Endodermal cell (in vitro differentiated cells): ENCODE measurements at regions not wholly inside any gene's neighbourhood (a gene's known extent, or its start where the extent isn't known, plus 50 kb on each side); places are given as distances from the start of the nearest gene placed in this dataset.

ENCODE experiments used
- DNase-seq: peaks from one replicate; pipeline ENCODE4 v3.0.0-alpha.2; 2017
- H3K27ac ChIP-seq: 2 replicates; pipeline ENCODE4 v1.5.1; 2013; ENCODE audit warnings: mild to moderate bottlenecking, low read depth, low read length, moderate library complexity
- H3K27me3 ChIP-seq: 2 replicates; pipeline ENCODE4 v1.6.1; 2013; ENCODE audit warnings: mild to moderate bottlenecking, low read length, moderate library complexity; ENCODE audit not compliant: insufficient read depth, control insufficient read depth, poor library complexity, severe bottlenecking
- H3K36me3 ChIP-seq: 2 replicates; pipeline ENCODE4 v1.7.0; 2013; ENCODE audit warnings: mild to moderate bottlenecking, low read length, moderate library complexity; ENCODE audit not compliant: control insufficient read depth, insufficient read depth
- H3K4me1 ChIP-seq: one replicate; pipeline ENCODE4 v1.7.0; 2013; ENCODE audit warnings: low read length; ENCODE audit not compliant: control insufficient read depth, insufficient read depth
- H3K4me3 ChIP-seq: 2 replicates; pipeline ENCODE4 v1.5.1; 2013; ENCODE audit warnings: mild to moderate bottlenecking, low read length, moderate library complexity
- H3K9ac ChIP-seq: 2 replicates; pipeline ENCODE4 v1.6.1; 2013; ENCODE audit warnings: mild to moderate bottlenecking, low read length, moderate library complexity; ENCODE audit not compliant: poor library complexity, severe bottlenecking; ENCODE audit errors: extremely low read depth
- H3K9me3 ChIP-seq: 2 replicates; pipeline ENCODE4 v1.6.1; 2013; ENCODE audit warnings: mild to moderate bottlenecking, low read length, moderate library complexity; ENCODE audit not compliant: control insufficient read depth
- H3K27ac Mint-ChIP-seq: 2 replicates; pipeline ENCODE4 v1.8.0; 2020; ENCODE audit warnings: mixed read lengths
- H3K27me3 Mint-ChIP-seq: 2 replicates; pipeline ENCODE4 v1.8.0; 2021; ENCODE audit warnings: mild to moderate bottlenecking, mixed read lengths; ENCODE audit not compliant: insufficient read depth
- H3K36me3 Mint-ChIP-seq: 2 replicates; pipeline ENCODE4 v1.8.0; 2020; ENCODE audit warnings: low read depth, mixed read lengths
- H3K4me1 Mint-ChIP-seq: 2 replicates; pipeline ENCODE4 v1.8.0; 2020; ENCODE audit warnings: mixed read lengths
- H3K4me3 Mint-ChIP-seq: 2 replicates; pipeline ENCODE4 v1.8.0; 2020; ENCODE audit warnings: mild to moderate bottlenecking, moderate library complexity, mixed read lengths
- H3K9me3 Mint-ChIP-seq: 2 replicates; pipeline ENCODE4 v1.8.0; 2020; ENCODE audit warnings: mild to moderate bottlenecking, mixed read lengths
- WGBS, 2 experiments: methylation state at CpG; one replicate each; pipeline versions ENCODE4 v1.1.5 to v1.1.7; 2013; ENCODE audit warnings: missing lambda C conversion rate in 2 of 2, mixed read lengths in 1 of 2; ENCODE audit not compliant: insufficient coverage in 1 of 2, insufficient read length in 1 of 2; 5-methylcytosine and 5-hydroxymethylcytosine counted together
- TF ChIP-seq, protein P1 (sequence below): fragments of 200-600 bp; sonication (generic); conservative IDR thresholded peaks from 2 replicates; pipeline ENCODE4 v1.5.0; 2021; ENCODE audit warnings: antibody characterized with exemption, mild to moderate bottlenecking

DNA sequence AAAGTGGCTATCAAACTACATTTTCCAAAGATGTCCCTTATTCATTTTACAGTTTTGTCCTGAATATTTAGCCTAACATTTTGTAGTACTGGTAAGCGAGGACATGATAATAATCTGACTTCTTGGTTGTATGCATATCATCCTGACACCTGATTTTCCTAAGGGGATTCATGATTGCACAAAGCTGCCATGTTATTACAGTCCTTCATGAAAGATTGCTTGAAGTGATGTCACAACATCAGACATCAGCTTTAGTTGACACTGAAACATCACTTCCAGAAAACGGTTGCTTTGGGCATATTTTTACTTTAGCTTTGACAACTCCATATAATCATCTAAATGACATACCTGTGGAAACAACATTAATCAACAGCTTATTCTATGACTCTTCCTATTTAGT is 188.7 kb upstream of the PABPC4L start:
- Mint-ChIP-seq H3K9me3 (no peaks in the 10 kb centered on the region), H3K27ac (no peak overlapping the region), H3K4me3 (no peak overlapping the region), H3K27me3 (no peaks in the 10 kb centered on the region), H3K36me3 (no peaks in the 10 kb centered on the region), H3K4me1 (peaks cover 10% of the 10 kb centered on the region)
- Histone ChIP-seq H3K9me3 (no peaks in the 10 kb centered on the region), H3K4me1 (no peaks in the 10 kb centered on the region), H3K9ac (no peak overlapping the region), H3K4me3 (no peak overlapping the region), H3K27ac (no peak overlapping the region), H3K36me3 (no peaks in the 10 kb centered on the region), H3K27me3 (no peaks in the 10 kb centered on the region)
- DNase-seq = no peak
- WGBS, 2 experiments = 83 to 100% methylated on average over 2 of the region's 2 CpGs
- TF ChIP-seq, protein P1, sequence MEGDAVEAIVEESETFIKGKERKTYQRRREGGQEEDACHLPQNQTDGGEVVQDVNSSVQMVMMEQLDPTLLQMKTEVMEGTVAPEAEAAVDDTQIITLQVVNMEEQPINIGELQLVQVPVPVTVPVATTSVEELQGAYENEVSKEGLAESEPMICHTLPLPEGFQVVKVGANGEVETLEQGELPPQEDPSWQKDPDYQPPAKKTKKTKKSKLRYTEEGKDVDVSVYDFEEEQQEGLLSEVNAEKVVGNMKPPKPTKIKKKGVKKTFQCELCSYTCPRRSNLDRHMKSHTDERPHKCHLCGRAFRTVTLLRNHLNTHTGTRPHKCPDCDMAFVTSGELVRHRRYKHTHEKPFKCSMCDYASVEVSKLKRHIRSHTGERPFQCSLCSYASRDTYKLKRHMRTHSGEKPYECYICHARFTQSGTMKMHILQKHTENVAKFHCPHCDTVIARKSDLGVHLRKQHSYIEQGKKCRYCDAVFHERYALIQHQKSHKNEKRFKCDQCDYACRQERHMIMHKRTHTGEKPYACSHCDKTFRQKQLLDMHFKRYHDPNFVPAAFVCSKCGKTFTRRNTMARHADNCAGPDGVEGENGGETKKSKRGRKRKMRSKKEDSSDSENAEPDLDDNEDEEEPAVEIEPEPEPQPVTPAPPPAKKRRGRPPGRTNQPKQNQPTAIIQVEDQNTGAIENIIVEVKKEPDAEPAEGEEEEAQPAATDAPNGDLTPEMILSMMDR = no peak

DNA sequence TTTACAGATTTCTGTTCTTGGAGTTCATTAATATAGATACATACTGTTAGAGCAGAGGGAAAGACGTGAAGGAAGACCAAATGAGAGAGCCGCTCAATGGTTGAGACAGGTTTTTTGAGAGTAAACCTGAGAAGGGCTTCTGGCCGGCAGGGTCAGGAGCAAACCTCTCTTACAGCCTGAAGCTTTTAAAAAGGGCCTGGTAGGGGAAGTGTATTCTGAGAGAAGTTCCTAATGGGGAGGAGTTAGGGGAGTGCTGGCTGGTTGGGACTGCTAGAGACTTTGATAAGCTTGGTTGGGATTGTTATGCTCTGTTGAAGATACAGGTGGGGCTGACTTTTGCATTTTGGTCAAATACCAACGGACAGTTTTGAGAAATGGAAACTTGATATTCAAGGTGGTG is 186.8 kb upstream of the PABPC4L start:
- peak overlapping the region; percentile 50 for H3K27ac Mint-ChIP-seq
- WGBS, 2 experiments = 55 to 60% methylated on average over 1 to 4 of the region's 4 CpGs
- Histone ChIP-seq H3K27me3 (no peaks in the 10 kb centered on the region), H3K4me1 (no peaks in the 10 kb centered on the region), H3K9ac (no peak overlapping the region), H3K27ac (no peak overlapping the region), H3K9me3 (no peaks in the 10 kb centered on the region), H3K4me3 (no peak overlapping the region), H3K36me3 (no peaks in the 10 kb centered on the region)
- H3K9me3 Mint-ChIP-seq = no peaks in the 10 kb centered on the region
- TF ChIP-seq, protein P1 = peak; percentile 8
- H3K27me3 Mint-ChIP-seq = no peaks in the 10 kb centered on the region
- peak; percentile 51 for DNase-seq
- H3K4me1 Mint-ChIP-seq = peaks cover 10% of the 10 kb centered on the region
- H3K36me3 Mint-ChIP-seq = no peaks in the 10 kb centered on the region
- no peak overlapping the region for H3K4me3 Mint-ChIP-seq

DNA sequence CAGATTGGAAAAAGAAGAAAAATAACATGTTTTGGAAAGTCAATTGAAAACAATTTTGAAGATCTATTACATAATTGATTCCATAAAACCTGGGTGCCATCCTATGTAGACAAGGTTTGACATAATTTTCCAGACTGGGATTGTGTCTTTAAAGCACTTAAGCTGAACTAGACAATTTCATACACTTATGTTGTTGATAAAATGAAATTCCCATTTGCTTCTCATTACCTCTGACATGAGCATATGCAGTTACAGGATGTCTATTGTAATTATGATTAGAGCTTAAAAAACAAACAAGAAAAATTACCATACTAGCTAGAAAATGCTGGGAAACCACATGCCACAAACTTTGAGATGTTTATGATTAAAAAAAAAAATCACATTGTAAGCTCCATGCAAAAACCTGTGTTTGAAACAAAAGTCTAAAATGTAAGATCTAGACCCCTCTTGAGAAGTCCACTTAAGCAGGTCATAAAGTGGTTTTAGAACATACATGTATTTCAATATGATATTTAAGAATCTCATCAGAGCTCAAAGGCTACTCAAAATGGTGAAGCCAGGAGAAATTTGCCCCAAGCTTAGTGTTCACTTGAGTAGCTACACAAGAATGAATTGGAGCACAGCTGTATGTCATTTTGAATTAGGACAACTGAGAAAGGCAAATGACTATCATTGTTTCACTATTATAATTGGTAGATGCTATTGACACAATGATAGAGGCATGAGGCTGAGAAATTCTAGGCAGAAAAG is 181.1 kb upstream of the PABPC4L start:
- H3K9me3 ChIP-seq = no peaks in the 10 kb centered on the region
- H3K27ac ChIP-seq = no peak overlapping the region
- H3K4me1 ChIP-seq = no peaks in the 10 kb centered on the region
- H3K9ac ChIP-seq = no peak overlapping the region
- H3K27me3 ChIP-seq = no peaks in the 10 kb centered on the region
- Mint-ChIP-seq H3K27ac (no peak overlapping the region), H3K4me3 (no peak overlapping the region), H3K27me3 (no peaks in the 10 kb centered on the region), H3K36me3 (no peaks in the 10 kb centered on the region), H3K9me3 (no peaks in the 10 kb centered on the region), H3K4me1 (no peaks in the 10 kb centered on the region)
- TF ChIP-seq, protein P1 = no peak
- no peaks in the 10 kb centered on the region for H3K36me3 ChIP-seq
- no peak overlapping the region for H3K4me3 ChIP-seq
- DNase-seq = no peak
